ENCODE measurements at regions not wholly inside any gene's neighbourhood (a gene's known extent, or its start where the extent isn't known, plus 50 kb on each side); places are given as distances from the start of the nearest gene placed in this dataset.
"Not testable (repeated sequence)": the region's sequence is repeated elsewhere in the genome, so short reads cannot be mapped to it uniquely, and the experiment has no call there.

DNA sequence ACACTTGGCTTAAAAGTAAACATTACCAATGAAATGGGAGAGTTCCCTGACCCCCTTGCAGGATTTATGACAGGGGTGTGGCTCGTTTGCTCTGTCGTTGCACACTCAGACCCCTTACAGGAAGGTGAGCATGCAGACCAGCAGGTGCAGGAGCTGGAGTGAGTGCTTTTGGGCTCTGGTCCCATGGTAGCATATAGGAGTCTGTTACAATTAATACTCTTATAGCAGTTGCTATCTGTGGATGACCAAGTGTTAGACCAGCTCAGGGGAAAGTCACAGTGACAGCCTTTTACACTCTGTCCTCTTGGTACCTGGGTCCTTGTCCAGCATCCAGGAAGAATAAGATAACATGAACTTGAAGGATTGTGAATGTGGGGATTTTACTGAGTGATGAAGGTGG lies 1177.5 kb downstream of the NSUN3 start:
- DNase-seq (ENCODE audit: low spot score): no peak
- no peak for FAIRE-seq

GRCh38 chr3:95241256-95241655 lies 1178.4 kb downstream of the NSUN3 start:
- FAIRE-seq; DNase-seq (ENCODE audit: low spot score): not testable (repeated sequence)

GRCh38 chr3:95246413-95246812 lies 1183.6 kb downstream of the NSUN3 start:
- DNase-seq (ENCODE audit: low spot score): no peak
- no peak for FAIRE-seq

- FAIRE-seq: no peak
- no peak for DNase-seq (ENCODE audit: low spot score)
Observed at GRCh38 chr3:95254061-95254460, 1191.2 kb downstream of the NSUN3 start.

DNA sequence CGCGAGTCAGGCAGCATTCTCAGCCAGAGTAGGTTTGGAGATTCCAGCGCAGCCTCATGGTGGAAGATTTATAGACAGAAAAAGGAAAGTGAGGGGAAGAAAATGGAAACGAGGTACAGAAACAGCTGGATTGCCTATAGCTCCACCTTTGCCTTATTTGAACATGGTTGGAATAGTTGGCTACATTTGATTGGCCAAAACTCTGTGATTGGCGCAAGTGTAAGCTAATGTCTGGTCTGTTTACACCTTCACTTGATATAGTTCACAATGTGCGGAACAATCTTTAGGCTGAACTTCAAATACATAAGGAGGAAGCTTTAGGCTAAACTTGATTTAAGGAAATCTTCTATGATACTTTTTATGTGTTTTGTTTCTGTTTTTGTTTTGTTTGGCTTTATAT lies 1191.9 kb downstream of the NSUN3 start:
- no peak for FAIRE-seq
- no peak for DNase-seq (ENCODE audit: low spot score)

- DNase-seq (ENCODE audit: low spot score) (no peak), FAIRE-seq (no peak)
Observed at GRCh38 chr3:95265129-95265528, 1202.3 kb downstream of the NSUN3 start.

GRCh38 chr3:95271395-95271794 lies 1208.5 kb downstream of the NSUN3 start:
- no peak for FAIRE-seq
- DNase-seq (ENCODE audit: low spot score): no peak

- FAIRE-seq: no peak
- no peak for DNase-seq (ENCODE audit: low spot score)
Observed at GRCh38 chr3:95272166-95272565, 1209.3 kb downstream of the NSUN3 start.

- DNase-seq (ENCODE audit: low spot score) (no peak), FAIRE-seq (no peak)
Observed at GRCh38 chr3:95272781-95273180, 1209.9 kb downstream of the NSUN3 start.

GRCh38 chr3:95277613-95278012 lies 1214.8 kb downstream of the NSUN3 start:
- DNase-seq (ENCODE audit: low spot score) (no peak), FAIRE-seq (no peak)

GRCh38 chr3:95280711-95281352 lies 1218.0 kb downstream of the NSUN3 start:
- DNase-seq (ENCODE audit: low spot score) (no peak), FAIRE-seq (peak; percentile 69)

DNA sequence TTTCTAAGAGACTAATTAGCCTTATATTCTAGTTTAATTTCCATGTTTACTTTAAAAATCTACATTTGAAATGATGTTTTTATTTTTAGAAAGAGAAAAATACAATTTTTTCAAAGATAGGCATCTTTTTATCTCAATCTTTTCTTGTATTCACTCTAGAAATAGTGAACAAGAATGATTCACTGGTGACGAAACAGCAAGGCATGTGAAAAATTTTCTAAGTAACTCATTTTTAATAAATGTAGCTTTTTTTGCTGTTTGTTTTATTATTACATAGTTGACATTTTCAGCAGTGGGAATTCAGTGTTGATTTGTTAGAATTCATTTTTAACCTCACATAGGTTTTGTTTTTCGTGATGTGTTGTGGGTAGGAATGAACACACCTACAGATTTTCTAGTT lies 1226.4 kb downstream of the NSUN3 start:
- peak; percentile 83 for FAIRE-seq
- DNase-seq (ENCODE audit: low spot score): peak; percentile 29

GRCh38 chr3:95297581-95297980 lies 1234.7 kb downstream of the NSUN3 start:
- DNase-seq (ENCODE audit: low spot score) (peak; percentile 84), FAIRE-seq (peak; percentile 99)

DNA sequence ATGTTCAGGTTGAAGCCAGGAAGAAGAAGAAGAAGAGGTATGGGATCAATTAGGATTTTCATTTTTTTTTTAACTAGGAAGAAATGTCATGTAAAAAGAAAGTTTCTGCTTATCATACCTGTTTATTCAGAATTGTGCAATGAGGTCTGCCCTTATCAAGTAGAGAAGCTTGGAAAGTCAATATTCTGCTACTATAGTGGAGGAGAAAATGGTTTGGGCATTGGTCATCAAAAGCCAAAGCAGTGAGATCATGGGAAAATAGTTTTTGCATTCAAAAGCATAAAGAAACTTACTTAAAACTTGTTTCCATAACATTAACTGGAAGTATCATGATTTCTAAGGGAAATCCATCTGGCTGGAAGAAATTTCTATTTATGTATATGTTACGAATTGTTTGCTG lies 1239.2 kb downstream of the NSUN3 start:
- peak; percentile 88 for FAIRE-seq
- DNase-seq (ENCODE audit: low spot score): peak; percentile 83

DNA sequence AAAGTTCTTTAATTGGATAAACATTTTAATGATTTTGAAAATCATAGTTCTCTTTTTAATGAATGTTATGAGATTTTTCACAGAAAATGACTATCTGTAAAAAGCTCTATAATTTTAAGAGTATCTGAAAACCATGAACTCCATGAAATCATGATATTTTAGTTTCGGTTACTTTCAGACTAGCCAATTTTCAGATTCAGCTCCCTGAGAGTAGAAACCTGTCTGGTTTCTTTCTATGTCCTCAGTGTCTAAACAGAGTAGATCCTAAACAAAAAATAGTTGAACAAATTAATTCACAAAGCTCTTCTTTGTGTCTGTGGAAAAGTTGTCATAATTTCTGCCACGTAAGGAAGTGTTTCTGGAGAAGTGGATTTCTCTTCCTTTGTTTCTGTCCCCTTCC lies 1247.7 kb downstream of the NSUN3 start:
- FAIRE-seq: no peak
- no peak for DNase-seq (ENCODE audit: low spot score)

GRCh38 chr3:95311272-95311671 lies 1248.4 kb downstream of the NSUN3 start:
- no peak for FAIRE-seq
- no peak for DNase-seq (ENCODE audit: low spot score)

GRCh38 chr3:95312650-95313049 lies 1249.8 kb downstream of the NSUN3 start:
- FAIRE-seq (no peak), DNase-seq (ENCODE audit: low spot score) (no peak)

GRCh38 chr3:95319921-95320494 lies 1257.1 kb downstream of the NSUN3 start:
- DNase-seq (ENCODE audit: low spot score) (peak; percentile 52), FAIRE-seq (peak; percentile 69)

GRCh38 chr3:95327478-95327877 lies 1264.6 kb downstream of the NSUN3 start:
- FAIRE-seq (no peak), DNase-seq (ENCODE audit: low spot score) (no peak)

DNA sequence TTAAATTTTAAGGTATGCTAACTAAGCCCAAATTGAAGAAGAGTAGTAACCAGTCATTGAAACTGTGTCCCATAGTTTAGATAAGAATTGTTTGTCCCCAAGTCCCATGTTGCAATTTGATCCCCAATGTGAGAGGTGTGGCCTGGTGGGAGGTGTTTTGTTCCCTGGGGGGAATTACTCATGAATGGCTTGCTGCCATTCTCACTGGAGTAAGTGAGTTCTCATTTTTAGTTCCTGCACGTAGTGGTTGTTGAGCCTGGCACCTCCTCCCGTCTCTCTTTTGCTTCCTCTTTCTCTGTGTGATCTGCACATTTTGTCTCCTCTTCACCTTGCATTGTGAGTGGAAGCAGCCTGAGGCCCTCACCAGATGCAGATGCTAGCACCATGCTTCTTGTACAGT lies 1271.0 kb downstream of the NSUN3 start:
- FAIRE-seq (no peak), DNase-seq (ENCODE audit: low spot score) (no peak)

DNA sequence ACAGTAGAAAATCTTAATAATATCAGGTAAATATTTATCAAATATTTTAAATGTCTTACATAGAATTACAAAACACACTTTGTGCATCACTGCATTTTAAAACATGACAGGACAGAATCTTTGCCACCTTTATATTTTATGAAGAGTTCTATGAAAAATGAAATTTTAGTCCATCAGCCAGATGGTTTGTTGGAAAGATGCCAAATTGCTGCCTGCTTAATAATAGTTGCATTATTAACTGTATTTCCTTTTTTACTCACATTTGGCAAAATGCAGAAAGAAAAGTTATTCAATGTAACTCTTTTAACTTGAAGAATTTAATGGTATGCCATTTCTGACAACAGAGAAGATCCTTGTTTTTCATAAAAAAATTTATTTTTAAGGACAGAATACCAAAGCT lies 1271.6 kb downstream of the NSUN3 start:
- FAIRE-seq: no peak

DNA sequence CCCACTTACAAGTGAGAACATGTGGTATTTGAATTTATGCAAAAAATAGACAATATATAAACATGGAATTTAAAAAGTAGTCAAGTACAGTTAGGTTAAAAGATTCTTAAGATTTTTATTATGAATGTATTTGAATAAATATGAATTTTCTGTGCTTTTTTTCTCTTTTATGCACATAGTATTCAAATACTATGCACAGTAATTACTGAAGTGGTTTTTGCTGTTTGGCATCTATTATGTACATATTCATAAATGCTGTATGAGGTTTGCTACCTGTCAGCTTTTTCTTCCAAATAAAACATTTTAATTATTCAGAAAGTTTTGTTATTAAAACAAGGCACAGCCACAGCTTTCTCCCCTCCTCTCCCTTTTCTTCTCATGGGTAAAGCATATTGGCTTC lies 1272.7 kb downstream of the NSUN3 start:
- FAIRE-seq (no peak), DNase-seq (ENCODE audit: low spot score) (no peak)

More for the DNA sequence above, 1271.6 kb downstream of the NSUN3 start:
- no peak for DNase-seq (ENCODE audit: low spot score)

- no peak for FAIRE-seq
- DNase-seq (ENCODE audit: low spot score): no peak
Observed at GRCh38 chr3:95338446-95338845, 1275.6 kb downstream of the NSUN3 start.
